GM12873 (cell line): ENCODE measurements at regions not wholly inside any gene's neighbourhood (a gene's known extent, or its start where the extent isn't known, plus 50 kb on each side); places are given as distances from the start of the nearest gene placed in this dataset.

Experiments
- CTCF ChIP-seq: IDR thresholded peaks from 2 replicates; pipeline ENCODE4 v1.5.1; 2012; ENCODE audit warnings: low read depth, mild to moderate bottlenecking, moderate library complexity, low read length, control low read depth; ENCODE audit not compliant: insufficient read depth; ENCODE audit errors: missing control alignments

- TF ChIP-seq CTCF, result no peak
Observed at GRCh38 chr3:194265996-194266964, 84.8 kb downstream of the CPN2 start.

DNA sequence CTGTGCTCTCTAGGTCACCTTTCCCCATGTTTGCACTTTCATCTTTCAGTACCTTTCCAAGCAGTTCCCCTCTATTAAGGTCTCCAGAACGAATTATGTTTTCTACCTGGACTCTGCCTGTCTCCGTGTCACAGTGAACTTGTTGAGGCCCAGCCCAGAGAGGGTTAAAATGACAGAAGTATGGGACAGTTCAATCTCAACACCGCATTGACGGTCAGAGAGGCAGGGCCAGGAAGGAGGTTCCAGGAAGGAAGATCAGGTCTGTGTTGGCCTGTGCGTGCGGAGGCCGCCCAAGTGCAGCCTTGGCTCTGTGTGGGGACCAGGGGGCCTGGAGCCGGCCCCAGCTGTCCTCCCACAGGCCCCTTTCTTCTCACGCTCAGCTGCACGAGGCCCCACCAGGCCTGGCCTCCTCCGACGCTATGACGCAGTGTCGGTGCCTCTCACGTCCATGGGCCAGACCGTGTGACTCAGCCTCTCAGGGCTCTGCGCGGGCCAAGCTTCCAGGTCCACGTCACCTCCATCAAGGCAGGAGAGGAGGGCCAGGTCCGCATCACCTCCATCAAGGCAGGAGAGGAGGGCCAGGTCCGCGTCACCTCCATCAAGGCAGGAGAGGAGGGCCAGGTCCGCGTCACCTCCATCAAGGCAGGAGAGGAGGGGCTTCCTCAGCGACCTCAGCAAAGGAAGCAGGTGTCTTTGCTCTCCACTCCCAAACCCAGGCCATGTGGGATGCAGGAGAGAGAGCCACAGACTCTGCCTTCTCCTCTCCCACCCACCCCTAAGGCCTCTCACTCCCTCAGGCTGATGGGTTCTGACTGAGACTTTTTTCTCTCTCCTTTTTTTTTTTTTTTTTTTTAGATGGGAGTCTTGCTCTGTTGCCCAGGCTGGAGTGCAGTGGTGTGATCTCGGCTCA lies 83.1 kb downstream of the CPN2 start:
- no peak for TF ChIP-seq CTCF

- no peak for TF ChIP-seq CTCF
Observed at GRCh38 chr3:194268654-194269512, 82.2 kb downstream of the CPN2 start.

DNA sequence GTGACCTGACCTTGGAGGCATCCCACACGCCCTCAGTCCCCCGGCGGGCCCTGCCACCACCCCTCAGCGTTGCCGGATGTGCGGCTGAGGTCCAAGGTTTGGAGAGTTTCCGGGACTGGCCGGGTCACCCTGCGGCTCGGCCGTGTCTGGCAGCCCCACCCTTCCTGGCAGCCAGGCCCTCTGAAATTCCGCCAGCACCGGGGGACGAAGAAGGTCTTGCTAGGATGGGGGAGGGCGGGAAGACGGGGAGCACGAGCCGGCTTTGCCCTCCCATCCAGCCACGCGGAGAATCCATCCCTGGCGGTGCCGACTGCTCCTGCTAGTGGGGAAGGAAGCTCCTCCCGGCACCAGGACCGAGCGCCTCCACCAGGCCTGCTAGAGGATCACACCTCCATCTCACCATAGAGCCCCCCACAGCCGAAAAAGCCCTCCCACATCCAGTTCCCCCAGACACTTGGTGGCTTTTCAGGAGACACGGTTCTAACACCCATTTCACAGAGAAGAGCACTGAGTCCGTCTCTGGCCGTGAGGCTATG lies 81.5 kb downstream of the CPN2 start:
- peak; percentile 43 for TF ChIP-seq CTCF

DNA sequence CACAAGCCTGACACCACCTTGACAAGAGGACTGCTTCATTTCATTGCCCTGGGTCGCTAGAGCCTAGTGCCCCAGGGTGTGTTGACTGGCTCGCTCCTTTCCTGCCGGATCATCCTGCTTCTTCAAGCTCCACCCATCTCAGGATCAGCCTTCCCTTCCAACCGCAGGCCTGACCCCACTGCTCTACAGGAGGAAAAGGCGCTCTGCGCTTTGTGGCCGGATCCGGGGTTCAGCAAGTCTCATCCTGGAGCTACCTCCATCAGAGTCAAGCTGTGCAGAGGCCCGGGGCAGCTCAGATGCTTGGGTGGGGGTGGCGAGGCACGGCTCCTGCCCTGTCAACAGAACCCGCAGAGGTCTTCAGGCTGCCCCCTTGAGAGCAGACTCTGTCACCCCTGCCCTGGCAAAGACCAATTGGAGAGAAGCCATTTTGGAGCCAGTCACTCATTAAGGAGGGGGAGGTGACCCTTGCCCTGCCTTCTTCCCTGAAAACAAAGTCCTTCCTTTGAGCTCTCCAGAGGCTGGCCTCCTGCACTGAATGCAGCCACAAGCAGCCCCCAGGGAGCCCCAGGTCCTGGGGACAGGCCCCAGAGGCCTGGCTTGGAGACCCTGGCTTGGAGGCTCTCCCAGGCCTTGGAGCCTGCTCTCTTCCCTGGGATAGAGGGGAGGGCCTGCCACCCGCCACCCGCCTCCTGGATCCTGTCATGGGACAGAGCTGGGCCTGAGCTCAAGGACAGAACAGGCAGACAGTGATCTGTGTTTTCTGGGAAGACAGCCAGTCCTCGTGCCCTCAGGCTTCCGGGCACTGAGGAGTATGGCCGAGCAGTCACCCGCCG lies 80.3 kb downstream of the CPN2 start:
- no peak for TF ChIP-seq CTCF

GRCh38 chr3:194271460-194272035 lies 79.6 kb downstream of the CPN2 start:
- no peak for TF ChIP-seq CTCF
